ENCODE measurements at regions not wholly inside any gene's neighbourhood (a gene's known extent, or its start where the extent isn't known, plus 50 kb on each side); places are given as distances from the start of the nearest gene placed in this dataset.

GRCh38 chr9:115250621-115251032, 132.7 kb upstream of the TNC start:
- Histone ChIP-seq H3K27ac (no peak overlapping the region), H3K4me3 (no peak overlapping the region), H3K36me3 (no peaks in the 10 kb centered on the region), H3K9me3 (peaks cover 0 to 5% (median 0%) of the 10 kb centered on the region in 3 donors), H3K27me3 (no peaks in the 10 kb centered on the region), H3K4me1 (peaks cover 0 to 5% (median 0%) of the 10 kb centered on the region in 3 donors)
- ATAC-seq, result no peak
- TF ChIP-seq POLR2A (IDR thresholded peaks at IDR 0.05), result no peak
- no peak for TF ChIP-seq CTCF (IDR thresholded peaks at IDR 0.05)
- no peak for TF ChIP-seq POLR2AphosphoS5 (IDR thresholded peaks at IDR 0.05)
- TF ChIP-seq EP300 (IDR thresholded peaks at IDR 0.05), result no peak
- 0 to 33% methylated on average over 1 of the region's 1 CpG for WGBS, 2 donors (ENCODE audit: low coverage in 1 of 2)

GRCh38 chr9:115254287-115255180, 136.6 kb upstream of the TNC start:
- WGBS, 2 donors (ENCODE audit: low coverage in 1 of 2), result 23 to 48% methylated on average over 4 of the region's 5 CpGs
- peaks cover 0 to 5% (median 0%) of the 10 kb centered on the region in 3 donors for H3K9me3 ChIP-seq

GRCh38 chr9:115261656-115262081, 143.7 kb upstream of the TNC start:
- no peaks in the 10 kb centered on the region for H3K27me3 ChIP-seq
- H3K9me3 ChIP-seq, result no peaks in the 10 kb centered on the region
- no peak overlapping the region for H3K4me3 ChIP-seq
- no peak overlapping the region for H3K27ac ChIP-seq
- TF ChIP-seq POLR2A (IDR thresholded peaks at IDR 0.05), result no peak
- no peak for TF ChIP-seq POLR2AphosphoS5 (IDR thresholded peaks at IDR 0.05)
- no peak for TF ChIP-seq CTCF (IDR thresholded peaks at IDR 0.05)
- no peak for TF ChIP-seq EP300 (IDR thresholded peaks at IDR 0.05)
- H3K4me1 ChIP-seq, result peaks cover 2 to 24% (median 5%) of the 10 kb centered on the region in 3 donors
- ATAC-seq, result no peak
- H3K36me3 ChIP-seq, result no peaks in the 10 kb centered on the region

More at GRCh38 chr9:115254287-115255180, 136.6 kb upstream of the TNC start:
- no peak for TF ChIP-seq POLR2A (IDR thresholded peaks at IDR 0.05)
- TF ChIP-seq POLR2AphosphoS5 (IDR thresholded peaks at IDR 0.05), result no peak
- no peak for TF ChIP-seq CTCF (IDR thresholded peaks at IDR 0.05)
- no peak for TF ChIP-seq EP300 (IDR thresholded peaks at IDR 0.05)
- Histone ChIP-seq H3K27ac (no peak overlapping the region), H3K27me3 (no peaks in the 10 kb centered on the region), H3K4me3 (no peak overlapping the region), H3K36me3 (no peaks in the 10 kb centered on the region), H3K4me1 (peaks cover 0 to 5% (median 0%) of the 10 kb centered on the region in 3 donors)
- ATAC-seq, result no peak

GRCh38 chr9:115262477-115262876, 144.5 kb upstream of the TNC start:
- Histone ChIP-seq H3K27me3 (no peaks in the 10 kb centered on the region), H3K27ac (no peak overlapping the region), H3K36me3 (no peaks in the 10 kb centered on the region), H3K4me1 (peaks cover 2 to 24% (median 5%) of the 10 kb centered on the region in 3 donors), H3K9me3 (no peaks in the 10 kb centered on the region), H3K4me3 (no peak overlapping the region)
- no peak for ATAC-seq
- TF ChIP-seq POLR2A (IDR thresholded peaks at IDR 0.05) (no peak), POLR2AphosphoS5 (IDR thresholded peaks at IDR 0.05) (peak; percentile 16)

- TF ChIP-seq POLR2A (IDR thresholded peaks at IDR 0.05) (no peak), POLR2AphosphoS5 (IDR thresholded peaks at IDR 0.05) (no peak), CTCF (IDR thresholded peaks at IDR 0.05) (no peak), EP300 (IDR thresholded peaks at IDR 0.05) (no peak)
- H3K27me3 ChIP-seq, result no peaks in the 10 kb centered on the region
- no peak for ATAC-seq
- H3K27ac ChIP-seq, result no peak overlapping the region
- H3K4me3 ChIP-seq, result no peak overlapping the region
- no peaks in the 10 kb centered on the region for H3K9me3 ChIP-seq
- H3K36me3 ChIP-seq, result no peaks in the 10 kb centered on the region
- peaks cover 2 to 24% (median 5%) of the 10 kb centered on the region in 3 donors for H3K4me1 ChIP-seq
These were observed 145.0 kb upstream of the TNC start for GRCh38 chr9:115262952-115263351.
